ENCODE measurements at regions not wholly inside any gene's neighbourhood (a gene's known extent, or its start where the extent isn't known, plus 50 kb on each side); places are given as distances from the start of the nearest gene placed in this dataset.
A peak's percentile ranks its signal among the peaks of the same experiment; 100 is the strongest.
"Not testable (repeated sequence)": the region's sequence is repeated elsewhere in the genome, so short reads cannot be mapped to it uniquely, and the experiment has no call there.

DNA sequence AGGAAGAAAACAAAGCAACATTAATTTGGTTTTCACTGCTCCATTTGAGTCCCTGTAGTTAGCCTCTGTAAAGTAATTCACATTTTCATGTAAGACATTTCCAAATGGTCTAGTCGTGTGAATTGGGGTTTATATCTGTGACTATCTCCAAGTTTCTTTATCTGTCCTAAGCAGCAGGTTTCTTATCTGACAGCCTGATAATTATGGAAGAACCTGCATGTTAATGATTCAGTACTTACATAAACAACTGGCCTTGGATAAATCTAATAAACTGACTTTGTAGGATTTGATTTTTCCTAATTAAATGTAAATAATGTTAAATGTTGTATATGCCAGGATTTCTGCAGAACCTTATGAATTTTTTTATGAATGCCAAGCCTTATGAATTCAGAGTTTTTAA lies 964.9 kb downstream of the NR2F1-AS1 start:
- DNase-seq, result no peak

DNA sequence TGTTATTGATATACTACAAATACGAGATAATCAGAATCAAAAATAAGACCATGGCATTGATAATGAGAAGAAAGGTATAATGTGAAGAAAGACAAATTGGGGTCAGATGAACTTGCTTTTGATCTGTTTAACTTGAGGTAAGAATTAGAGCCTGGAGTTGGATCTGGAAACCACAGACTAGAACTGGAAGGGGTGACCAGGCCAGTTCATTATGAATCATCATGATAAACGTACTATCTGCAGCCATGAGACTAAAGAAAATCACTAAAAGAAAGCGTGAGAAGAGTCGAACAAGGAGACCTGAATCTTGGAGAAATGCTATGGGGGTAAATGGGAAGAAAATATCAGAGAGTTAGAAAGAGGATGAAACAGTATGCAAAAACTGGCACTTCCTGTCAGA lies 967.5 kb downstream of the NR2F1-AS1 start:
- peak; percentile 14 for DNase-seq

DNA sequence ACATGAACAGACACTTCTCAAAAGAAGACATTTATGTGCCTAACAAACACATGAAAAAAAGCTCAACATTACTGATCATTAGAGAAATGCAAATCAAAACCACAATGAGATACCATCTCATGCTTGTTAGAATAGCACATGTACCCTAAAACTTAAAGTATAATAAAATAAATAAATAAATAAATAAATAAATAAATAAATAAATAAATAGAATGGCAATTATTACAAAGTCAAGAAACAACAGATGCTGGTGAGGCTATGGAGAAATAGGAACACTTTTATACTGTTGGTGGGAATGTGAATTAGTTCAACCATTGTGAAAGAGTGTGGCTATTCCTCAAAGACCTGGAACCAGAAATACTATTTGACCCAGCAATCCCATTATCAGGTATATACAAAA lies 970.6 kb downstream of the NR2F1-AS1 start:
- not testable (repeated sequence) for DNase-seq

DNA sequence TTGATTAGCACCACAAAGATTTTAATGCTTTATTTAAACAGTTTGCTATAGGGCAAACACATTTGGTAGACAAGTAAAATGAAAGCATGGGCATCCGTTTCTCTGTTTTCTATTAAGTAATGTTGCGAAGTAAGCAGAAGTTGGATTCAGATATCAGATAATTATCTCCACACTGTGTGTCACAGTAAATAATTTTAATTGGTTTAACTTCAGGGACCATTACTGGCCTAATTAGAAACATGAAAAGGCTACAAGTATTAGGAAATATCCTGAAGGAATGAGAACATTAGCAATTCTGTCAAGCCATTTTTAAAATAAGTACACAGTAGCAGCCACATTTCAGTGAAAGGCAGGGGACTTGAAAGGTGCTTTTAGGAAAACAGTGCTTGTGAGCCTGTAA lies 975.4 kb downstream of the NR2F1-AS1 start:
- DNase-seq, result peak; percentile 25

DNA sequence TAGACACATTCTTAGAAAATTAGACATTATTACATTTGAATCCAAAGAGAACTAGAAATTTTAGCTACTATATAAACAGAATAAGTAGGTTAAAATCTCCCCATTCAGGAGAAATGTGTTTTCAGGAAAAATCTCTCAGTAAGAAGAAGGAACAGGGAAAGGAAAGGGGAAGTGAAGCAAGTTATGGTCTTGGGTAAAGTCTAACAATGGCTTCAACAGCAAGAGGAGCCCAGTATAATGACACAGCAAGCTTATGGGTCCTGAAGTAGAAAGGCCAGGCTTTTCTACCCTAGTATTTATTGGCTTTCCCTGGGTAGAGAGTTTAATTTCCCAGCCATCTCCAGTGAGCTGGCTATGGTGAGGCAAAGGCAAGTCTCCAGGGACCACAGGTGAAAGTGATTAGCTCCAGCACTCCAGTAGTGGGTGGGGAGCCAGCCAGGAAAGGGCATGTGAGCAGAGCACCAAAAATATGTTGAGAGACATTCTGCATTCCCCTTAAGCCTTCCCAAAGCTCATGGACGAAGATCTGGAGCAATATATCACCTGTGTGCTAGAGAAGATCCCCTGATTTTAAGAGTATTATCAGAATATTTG lies 981.7 kb downstream of the NR2F1-AS1 start:
- DNase-seq, result peak; percentile 11

DNA sequence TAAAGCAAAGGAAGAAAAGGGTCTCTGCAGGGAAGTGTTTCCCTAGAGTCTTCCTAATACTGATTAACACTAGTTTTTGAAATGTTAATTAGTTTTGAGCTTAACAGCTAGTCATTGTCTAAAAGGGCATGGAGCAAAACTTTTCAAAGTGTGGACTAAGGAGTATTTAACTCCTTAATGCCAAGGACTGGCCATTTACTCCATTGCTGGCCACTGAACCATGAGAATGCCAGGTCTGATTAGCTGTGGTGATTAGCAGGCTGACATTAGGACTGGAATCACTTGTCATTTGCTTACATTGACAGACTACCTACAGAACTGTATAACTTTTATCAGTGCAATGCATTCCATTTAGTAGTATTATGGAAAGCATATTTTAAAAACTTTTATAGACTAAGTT lies 987.0 kb downstream of the NR2F1-AS1 start:
- no peak for DNase-seq

DNA sequence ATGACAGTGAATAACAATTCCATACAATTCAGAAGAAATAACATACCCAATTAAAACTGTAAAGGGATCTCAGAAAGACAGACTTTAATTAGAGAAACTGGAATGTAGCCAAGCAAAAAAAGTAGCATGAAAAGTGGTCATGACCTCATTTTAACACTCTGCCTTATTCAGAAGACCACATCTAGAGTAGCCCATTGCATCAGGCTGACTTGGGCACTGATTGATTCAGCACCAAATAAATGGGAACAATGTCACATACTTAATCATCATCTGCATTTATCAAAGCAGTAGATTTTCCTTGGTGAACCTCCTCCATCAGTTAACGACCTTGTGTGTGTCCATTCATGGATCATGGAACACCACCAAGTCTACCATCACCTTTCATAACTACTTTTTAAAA lies 992.1 kb downstream of the NR2F1-AS1 start:
- DNase-seq, result no peak

DNA sequence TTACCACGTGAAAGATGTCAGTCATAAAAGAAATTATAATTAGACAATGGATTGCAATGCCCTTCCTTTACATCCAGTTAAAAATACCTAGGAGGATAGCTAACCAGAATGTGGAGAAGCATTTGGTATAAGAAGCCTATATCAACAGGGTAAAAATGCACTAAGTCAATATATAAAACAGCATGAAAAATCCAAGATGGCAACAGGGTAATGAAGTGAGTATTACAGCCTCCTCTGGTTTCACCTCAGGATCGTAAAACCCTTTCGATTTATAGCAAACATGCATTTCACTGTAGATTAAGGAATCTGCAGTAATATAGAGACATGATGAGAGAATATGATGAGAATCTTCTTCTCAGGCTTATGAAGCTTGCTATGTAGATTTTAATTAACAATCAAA lies 999.3 kb downstream of the NR2F1-AS1 start:
- DNase-seq, result no peak

DNA sequence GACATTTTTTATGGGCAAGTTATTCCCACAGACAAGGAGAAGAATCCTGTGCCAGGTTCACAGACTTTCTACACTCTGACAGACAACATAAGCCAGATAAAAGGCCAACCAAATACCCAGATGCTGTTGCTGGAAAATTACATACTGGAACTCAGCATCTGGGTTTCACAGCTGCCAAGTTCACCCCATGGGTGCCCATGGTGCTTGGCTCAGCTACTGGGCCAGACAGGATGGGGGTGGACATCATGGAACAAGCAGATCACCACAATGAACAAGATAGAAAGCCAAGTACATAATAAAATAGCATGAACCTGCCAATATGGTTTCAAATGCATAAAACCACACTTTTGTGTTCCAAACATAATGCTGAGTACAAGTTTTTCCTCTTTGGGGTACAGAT lies 999.8 kb downstream of the NR2F1-AS1 start:
- DNase-seq, result no peak

DNA sequence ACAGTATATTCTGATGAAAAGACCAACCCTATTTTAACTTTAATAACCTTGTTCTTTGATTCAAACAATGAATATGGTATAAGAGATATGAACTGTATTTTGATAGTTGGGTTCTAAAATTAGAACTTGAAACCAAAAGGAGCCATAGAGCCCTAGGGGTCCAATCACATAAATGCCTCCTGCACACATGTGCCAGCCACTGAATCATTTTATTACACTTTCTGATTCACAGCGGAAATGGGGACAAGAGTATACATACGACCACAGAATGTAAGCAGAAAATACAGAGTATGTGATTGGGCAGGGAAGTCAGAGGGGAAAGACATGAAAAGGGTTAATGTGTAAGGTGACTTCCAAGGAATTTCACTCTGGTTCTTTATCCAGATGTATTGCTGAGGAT lies 1000.2 kb downstream of the NR2F1-AS1 start:
- DNase-seq, result no peak

DNA sequence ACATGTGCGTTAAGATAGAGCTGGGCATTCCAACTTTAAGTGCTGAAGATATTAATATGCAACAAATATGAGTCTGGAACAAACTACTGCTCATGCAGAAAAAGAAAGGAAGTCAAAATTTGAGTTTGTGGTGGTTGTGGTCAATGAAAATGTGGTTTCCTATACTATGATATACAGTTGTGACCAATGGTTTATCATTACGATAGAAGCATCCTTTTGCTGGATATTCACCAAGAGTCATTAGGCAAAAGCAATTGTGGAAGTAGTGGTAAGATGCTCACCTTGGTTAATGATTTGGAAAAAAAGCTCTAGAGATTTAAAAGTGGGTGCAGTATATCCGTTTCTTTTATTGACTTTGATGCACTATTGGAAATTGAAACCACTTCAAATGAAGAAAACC lies 1007.0 kb downstream of the NR2F1-AS1 start:
- DNase-seq, result no peak

DNA sequence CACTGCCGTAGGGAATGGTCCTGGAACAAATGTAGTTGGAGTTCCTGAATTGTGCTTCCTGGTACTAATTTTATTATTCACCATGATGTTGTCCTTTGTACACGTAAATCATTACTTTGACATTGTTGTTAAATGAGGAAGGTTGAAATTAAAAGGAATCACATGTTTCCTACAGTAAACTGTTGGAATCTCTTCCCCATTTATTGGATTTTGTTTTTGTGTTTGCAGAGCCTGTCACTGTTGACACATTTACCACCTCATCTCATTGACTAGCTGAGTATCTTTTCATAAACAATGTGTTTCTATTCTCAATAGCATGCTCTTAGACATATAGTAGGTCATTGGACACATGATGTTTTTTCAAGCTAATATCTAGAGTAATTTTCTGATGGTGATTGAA lies 1012.5 kb downstream of the NR2F1-AS1 start:
- no peak for DNase-seq

DNA sequence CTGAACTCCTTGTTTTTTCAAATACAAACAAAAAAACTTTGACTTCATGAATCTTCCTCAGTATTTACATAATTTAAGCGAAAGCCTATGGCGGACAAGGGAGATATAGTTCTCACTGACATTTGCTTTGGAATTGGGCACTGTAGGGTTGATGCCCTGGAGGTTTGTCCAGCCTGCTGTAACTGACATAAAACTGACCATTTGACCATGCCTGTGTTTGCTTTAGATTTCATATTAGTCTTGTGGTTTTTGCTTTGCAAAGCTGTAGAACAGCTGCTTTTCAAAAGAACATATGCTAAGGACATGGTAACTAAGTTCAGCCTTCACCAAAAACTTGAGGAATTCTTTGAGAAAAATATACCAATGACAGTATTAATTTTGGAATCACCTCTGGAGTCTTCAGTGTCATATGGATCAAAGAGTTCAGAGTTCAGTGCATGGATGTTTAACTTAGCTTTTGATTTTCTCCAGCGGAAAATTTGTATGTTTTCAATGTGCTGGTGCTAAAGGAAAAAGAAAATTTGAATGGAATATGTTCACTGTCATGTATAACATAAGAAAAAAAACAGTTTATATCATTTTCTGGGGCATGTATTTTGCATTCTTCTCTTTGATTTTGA lies 1013.1 kb downstream of the NR2F1-AS1 start:
- no peak for DNase-seq

DNA sequence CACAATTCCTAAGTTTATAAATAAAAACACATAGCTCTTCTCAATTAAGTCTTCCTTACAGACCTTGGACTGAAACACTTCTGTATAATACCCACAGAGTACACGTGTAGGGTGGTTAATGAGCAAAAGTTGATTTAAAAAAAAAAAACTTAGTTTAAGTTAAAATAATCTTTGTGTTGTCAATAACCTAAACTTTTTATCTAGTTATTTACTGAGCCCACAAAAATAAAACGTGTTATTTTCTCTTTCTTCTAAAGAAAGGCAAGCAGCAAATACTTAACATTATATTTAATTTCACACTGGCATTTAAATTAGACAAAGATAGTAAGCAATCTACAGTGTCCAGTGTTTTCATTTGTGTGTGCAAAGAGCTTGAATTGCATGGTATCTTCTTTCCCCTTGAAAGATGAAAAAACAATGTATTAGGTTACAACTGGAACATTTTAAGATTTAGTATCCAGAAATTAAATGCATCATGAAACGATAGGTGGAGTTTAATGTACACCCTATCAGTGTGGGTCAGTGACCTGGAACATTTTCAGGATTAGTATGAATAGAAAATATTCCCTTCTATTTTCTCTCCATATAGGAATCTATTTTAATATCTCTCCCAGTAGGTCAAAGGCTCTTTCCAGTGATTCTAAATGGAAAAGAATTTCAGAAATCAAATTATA lies 1014.8 kb downstream of the NR2F1-AS1 start:
- no peak for DNase-seq

DNA sequence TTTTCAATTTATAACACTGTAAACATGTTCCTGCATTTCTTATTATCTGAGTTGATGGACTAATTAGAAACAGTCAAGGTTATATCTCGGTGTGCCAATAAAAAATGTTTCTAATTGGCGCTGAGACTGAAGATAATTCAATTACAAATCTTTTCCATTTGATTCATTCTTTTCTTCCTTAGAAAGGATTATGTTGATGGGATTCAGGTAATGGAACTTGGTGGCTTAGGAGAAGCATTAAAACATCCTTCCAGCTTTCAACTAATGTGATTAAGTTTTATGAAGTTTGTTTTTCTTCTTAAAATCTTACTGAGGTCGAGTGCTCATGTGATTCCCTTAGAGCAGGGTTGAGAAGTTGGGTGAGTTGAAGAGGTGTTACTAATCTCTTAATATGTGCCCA lies 1015.3 kb downstream of the NR2F1-AS1 start:
- no peak for DNase-seq

DNA sequence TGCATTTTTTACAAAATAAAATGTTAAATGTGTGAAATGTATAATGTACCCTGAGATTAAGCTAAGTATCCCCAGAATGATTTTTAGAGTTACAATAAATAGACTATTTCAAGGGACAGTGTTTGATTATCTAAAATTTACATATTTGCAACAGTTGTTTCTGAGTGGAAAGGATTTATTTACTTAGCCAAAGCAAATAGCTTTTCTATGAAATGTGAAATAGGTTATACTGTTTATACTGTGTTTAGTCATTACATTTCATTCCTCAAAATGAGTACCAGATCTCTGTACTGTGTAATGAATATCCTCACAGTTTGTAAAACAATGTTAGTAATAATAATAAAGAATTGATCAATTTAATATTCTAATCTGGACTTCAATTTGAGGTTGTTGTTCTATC lies 1019.0 kb downstream of the NR2F1-AS1 start:
- DNase-seq, result no peak

DNA sequence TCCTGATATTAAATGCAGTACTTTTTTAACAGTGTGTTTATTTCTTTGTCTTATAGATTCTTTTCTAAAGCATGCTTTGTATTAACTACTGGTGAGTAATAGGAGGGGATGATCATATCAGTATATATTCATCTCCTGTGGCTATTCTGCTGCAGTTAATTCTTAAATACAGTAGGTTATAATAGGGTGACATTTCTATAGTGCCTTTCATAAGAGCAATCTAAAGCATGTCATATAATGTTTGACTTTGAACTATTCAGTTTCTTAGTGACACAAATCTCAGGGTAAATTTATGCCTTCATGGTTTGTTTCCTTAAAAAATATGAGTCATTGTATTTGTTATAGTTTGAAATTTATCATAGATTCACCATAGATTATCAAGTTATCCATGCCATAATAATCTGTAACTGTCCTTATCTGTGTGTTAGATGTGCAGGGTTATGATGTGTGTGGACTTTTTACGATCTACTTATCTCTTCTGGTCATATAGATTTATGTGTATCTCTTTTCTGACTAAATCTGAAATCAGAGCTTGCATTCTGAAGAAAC lies 1019.5 kb downstream of the NR2F1-AS1 start:
- DNase-seq, result peak; percentile 31

DNA sequence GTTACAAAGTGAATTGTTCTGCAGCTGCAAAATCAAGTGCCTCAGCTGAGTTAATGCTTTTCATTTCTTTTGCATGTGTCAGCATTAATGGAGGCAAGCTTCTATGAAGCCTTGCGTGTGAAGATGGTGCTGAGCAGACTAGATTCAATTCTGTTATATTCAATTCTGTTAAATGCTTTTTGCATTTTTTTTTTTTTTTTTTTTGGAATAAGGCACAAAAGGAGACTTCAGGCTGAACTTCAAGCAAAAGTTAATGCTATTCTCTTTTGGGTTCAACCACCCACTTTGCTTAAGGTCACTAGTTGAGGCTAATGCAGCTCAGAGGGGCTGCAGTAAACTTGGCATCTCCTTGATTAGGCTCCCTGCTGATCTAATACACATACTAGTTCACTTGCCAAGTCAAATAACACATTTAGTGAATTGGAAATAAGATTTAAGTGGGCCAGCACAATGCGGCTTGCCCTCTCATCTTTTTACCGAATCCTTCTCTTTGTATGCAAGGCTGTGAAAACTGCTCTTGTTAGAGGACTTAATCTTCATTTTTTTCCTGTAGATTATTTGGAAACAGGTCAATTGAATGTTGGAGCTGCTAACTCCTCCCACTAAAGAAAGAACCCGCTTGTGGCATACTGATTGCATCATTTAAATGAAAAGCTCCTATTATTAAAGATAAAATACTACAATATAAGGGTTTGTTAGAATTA lies 1020.2 kb downstream of the NR2F1-AS1 start:
- DNase-seq, result peak; percentile 84

DNA sequence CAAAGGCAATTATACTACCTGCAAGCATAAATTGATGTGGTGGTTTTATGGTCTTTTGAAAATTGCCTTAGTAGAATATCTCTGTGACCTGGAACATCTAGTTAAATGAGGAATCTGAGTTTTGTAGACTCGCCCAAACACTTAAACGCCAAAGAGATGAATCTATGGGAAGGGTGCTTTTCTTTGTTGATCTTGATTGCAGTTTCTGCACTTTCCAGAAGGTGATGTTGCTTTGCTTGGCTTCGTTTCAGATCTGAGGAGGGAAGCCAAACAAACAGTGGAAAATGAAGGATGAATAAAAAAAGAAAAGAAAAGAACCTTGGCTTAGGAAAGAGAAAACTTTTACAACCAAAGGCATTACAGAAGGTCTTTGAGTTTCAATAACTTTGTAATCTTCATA lies 1021.2 kb downstream of the NR2F1-AS1 start:
- DNase-seq, result peak; percentile 43

DNA sequence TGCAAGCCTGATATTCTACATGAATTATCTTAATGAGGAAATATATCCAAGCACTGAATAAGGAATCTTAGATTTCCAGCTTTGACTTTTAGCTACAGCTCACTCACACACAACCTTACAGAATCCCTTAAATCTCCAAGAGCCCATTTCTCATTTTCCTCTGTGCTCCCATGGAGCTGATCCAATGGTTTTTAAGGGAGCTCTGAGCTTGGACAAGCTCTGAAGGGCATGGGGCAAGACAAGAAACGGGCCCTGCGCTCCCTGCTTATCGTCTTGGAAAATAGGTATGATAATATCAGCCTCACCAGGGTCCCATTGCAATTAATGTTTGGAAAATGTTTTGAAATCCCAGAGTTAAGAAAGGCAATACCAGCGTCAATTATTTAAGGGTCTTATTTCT lies 1021.7 kb downstream of the NR2F1-AS1 start:
- DNase-seq, result no peak

DNA sequence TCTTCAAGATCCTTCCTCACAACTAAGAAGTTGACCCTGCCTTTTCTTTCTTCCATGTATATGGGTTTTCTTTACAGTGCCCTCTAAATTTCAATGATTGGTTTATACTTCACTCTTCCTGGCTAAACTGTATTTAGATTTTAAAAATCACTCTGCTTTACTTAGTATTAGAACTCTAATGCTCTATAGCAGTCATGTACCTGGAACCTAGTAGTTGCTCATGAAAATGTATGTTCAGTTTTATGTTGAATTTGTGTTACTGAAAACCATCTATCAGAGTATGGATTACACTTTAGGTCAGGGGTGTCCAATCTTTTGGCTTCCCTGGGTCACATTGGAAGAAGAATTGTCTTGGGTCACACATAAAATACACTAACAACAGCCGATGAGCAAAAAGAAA lies 1024.3 kb downstream of the NR2F1-AS1 start:
- no peak for DNase-seq

DNA sequence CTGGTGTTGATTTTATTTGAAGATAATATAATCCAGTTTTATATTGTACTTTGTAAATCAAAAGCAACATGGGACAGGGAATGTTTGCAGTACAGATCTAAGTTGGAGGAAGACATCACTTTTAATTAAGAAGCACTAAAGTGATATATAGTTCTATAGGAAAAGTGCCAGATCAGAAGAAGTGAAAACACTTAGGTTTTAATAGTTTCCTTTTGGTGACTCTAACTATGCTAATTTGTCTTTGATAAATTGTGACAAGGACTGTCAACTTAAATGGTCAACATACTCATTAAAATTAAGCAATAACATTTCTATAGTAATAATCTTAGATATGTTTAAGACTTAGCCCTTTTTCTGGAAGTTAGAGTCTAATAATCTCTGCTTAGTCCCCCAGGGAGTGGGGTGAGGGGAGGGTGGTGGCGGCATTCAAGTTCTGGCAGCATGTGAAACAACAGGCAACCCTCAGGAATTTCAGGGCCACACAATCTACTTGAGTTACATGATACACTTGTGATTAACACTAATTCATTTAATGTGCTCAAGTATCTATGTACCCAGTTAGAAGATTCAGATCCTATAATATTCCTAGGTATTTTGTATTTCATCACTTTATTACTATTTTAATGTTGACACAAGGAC lies 1026.5 kb downstream of the NR2F1-AS1 start:
- no peak for DNase-seq

DNA sequence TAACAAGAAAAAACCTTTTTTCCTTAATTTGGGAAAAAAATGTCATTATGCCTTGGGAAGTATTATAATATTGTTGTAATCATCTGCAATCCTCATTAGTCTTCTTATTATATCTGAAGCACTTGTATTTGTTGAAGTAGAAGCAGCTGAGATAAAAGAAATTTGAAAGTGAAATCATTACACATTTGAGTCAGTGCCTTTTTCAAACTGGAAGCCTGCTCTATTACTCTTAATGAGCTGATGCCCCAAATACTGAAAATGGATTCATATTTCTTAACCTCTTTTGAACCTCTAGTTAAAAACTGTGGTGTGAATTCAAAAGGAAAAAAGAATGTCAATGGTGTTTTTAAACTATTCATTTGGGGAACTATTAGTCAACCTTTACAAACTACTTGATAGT lies 1027.7 kb downstream of the NR2F1-AS1 start:
- no peak for DNase-seq
